Left lung (tissue), 4 donors: ENCODE measurements at regions not wholly inside any gene's neighbourhood (a gene's known extent, or its start where the extent isn't known, plus 50 kb on each side); places are given as distances from the start of the nearest gene placed in this dataset.

Source experiments
- ATAC-seq: fragments of 200-7000 bp; cut with Tn5 transposase; one replicate; pipeline ENCODE4 v1.9.1; 2020; ENCODE audit warnings: moderate library complexity
- DNase-seq, 4 donors: peaks; one replicate each; pipeline ENCODE4 v3.0.0-alpha.2; 2013 to 2020
- H3K27ac ChIP-seq, 2 donors: fragments of 200-600 bp; sonication (generic) in 1 of 2; one replicate each; pipeline versions ENCODE4 v1.5.0 to v1.8.0; 2020 to 2021
- H3K27me3 ChIP-seq, 2 donors: fragments of 200-600 bp; sonication (generic) in 1 of 2; one replicate each; pipeline versions ENCODE4 v1.5.0 to v1.8.0; 2020 to 2021
- H3K36me3 ChIP-seq, 2 donors: fragments of 200-600 bp; sonication (generic) in 1 of 2; one replicate each; pipeline versions ENCODE4 v1.5.0 to v1.8.0; 2020 to 2021
- H3K4me1 ChIP-seq, 2 donors: fragments of 200-600 bp; one replicate each; pipeline ENCODE4 v1.8.0; 2021
- H3K4me3 ChIP-seq, 2 donors: fragments of 200-600 bp; sonication (generic) in 1 of 2; one replicate each; pipeline versions ENCODE4 v1.5.0 to v1.8.0; 2020 to 2021; ENCODE audit warnings: mild to moderate bottlenecking in 1 of 2
- H3K9me3 ChIP-seq, 2 donors: fragments of 200-600 bp; sonication (generic) in 1 of 2; one replicate each; pipeline versions ENCODE4 v1.5.0 to v1.8.0; 2020 to 2021
- CTCF ChIP-seq, 2 donors: fragments of 200-600 bp; sonication (generic) in 1 of 2; IDR thresholded peaks; one replicate each; pipeline versions ENCODE4 v1.5.0 to v1.8.0; 2021; ENCODE audit warnings: antibody characterized with exemption in 2 of 2
- intact Hi-C, 2 donors: fragments of 100-400 bp; cut with DNase I; formaldehyde crosslinking; loops; one replicate each; pipeline versions ENCODE4 v1.11.2 to v1.14.2; 2022
- donor health status: DM: no; HTN: yes; CAD: no.
- donor health status: DM: no; HTN: no; CAD: no.

- no peaks in the 10 kb centered on the region for H3K27me3 ChIP-seq
- TF ChIP-seq CTCF (IDR thresholded peaks at IDR 0.05), result no peak
- no peak overlapping the region for H3K27ac ChIP-seq
- H3K4me3 ChIP-seq, result no peak overlapping the region
- peaks cover 0 to 2% of the 10 kb centered on the region in 2 donors for H3K9me3 ChIP-seq
- DNase-seq, result no peak
- no peaks in the 10 kb centered on the region for H3K36me3 ChIP-seq
- no peaks in the 10 kb centered on the region for H3K4me1 ChIP-seq
- intact Hi-C loops, result no loop called here
- ATAC-seq, result no peak
These were observed 234.9 kb upstream of the DACH1 start for GRCh38 chr13:72101768-72102400.

GRCh38 chr13:72100339-72100738, 233.3 kb upstream of the DACH1 start:
- Histone ChIP-seq H3K27me3 (no peaks in the 10 kb centered on the region), H3K4me3 (no peak overlapping the region), H3K36me3 (no peaks in the 10 kb centered on the region), H3K4me1 (no peaks in the 10 kb centered on the region), H3K27ac (no peak overlapping the region), H3K9me3 (no peaks in the 10 kb centered on the region)
- no peak for TF ChIP-seq CTCF (IDR thresholded peaks at IDR 0.05)
- no peak for ATAC-seq
- intact Hi-C loops, result no loop called here
- no peak for DNase-seq

GRCh38 chr13:72097568-72097967, 230.6 kb upstream of the DACH1 start:
- Histone ChIP-seq H3K27me3 (no peaks in the 10 kb centered on the region), H3K4me1 (no peaks in the 10 kb centered on the region), H3K9me3 (no peaks in the 10 kb centered on the region), H3K4me3 (no peak overlapping the region), H3K36me3 (no peaks in the 10 kb centered on the region), H3K27ac (no peak overlapping the region)
- ATAC-seq, result no peak
- TF ChIP-seq CTCF (IDR thresholded peaks at IDR 0.05), result no peak
- DNase-seq, result no peak
- intact Hi-C loops, result no loop called here

- H3K27ac ChIP-seq, result no peak overlapping the region
- H3K9me3 ChIP-seq, result no peaks in the 10 kb centered on the region
- ATAC-seq (no peak), DNase-seq (no peak)
- no peak overlapping the region for H3K4me3 ChIP-seq
- H3K27me3 ChIP-seq, result no peaks in the 10 kb centered on the region
- no peaks in the 10 kb centered on the region for H3K36me3 ChIP-seq
- no peaks in the 10 kb centered on the region for H3K4me1 ChIP-seq
- intact Hi-C loops, result no loop called here
- TF ChIP-seq CTCF (IDR thresholded peaks at IDR 0.05), result no peak
These were observed 226.3 kb upstream of the DACH1 start for GRCh38 chr13:72093262-72093661.

GRCh38 chr13:72074663-72075062, 207.7 kb upstream of the DACH1 start:
- Histone ChIP-seq H3K4me1 (no peaks in the 10 kb centered on the region), H3K27ac (no peak overlapping the region), H3K9me3 (no peaks in the 10 kb centered on the region), H3K27me3 (no peaks in the 10 kb centered on the region), H3K36me3 (no peaks in the 10 kb centered on the region), H3K4me3 (no peak overlapping the region)
- DNase-seq (peak in 2 of 4 donors; percentile 7 to 10), ATAC-seq (no peak)
- intact Hi-C loops, result no loop called here
- no peak for TF ChIP-seq CTCF (IDR thresholded peaks at IDR 0.05)
